Tibial nerve (tissue), 3 donors: ENCODE measurements at regions not wholly inside any gene's neighbourhood (a gene's known extent, or its start where the extent isn't known, plus 50 kb on each side); places are given as distances from the start of the nearest gene placed in this dataset.
"Not testable (repeated sequence)": the region's sequence is repeated elsewhere in the genome, so short reads cannot be mapped to it uniquely, and the experiment has no call there.

Source experiments
- POLR2A ChIP-seq, 2 donors: fragments of 450-650 bp; IDR thresholded peaks; one replicate each; pipeline ENCODE4 v1.6.1; 2017; ENCODE audit warnings: antibody characterized with exemption in 2 of 2, mild to moderate bottlenecking in 2 of 2, moderate library complexity in 2 of 2
- TF ChIP-seq, protein P1 (sequence below), 5 experiments: fragments of 200-600 bp in 3 of 5; fragments of 450-650 bp in 2 of 5; sonication (generic) in 3 of 5; IDR thresholded peaks; one replicate each; pipeline ENCODE4 v1.5.1; 2016 to 2019; ENCODE audit warnings: antibody characterized with exemption in 5 of 5, mild to moderate bottlenecking in 3 of 5, moderate library complexity in 2 of 5

DNA sequence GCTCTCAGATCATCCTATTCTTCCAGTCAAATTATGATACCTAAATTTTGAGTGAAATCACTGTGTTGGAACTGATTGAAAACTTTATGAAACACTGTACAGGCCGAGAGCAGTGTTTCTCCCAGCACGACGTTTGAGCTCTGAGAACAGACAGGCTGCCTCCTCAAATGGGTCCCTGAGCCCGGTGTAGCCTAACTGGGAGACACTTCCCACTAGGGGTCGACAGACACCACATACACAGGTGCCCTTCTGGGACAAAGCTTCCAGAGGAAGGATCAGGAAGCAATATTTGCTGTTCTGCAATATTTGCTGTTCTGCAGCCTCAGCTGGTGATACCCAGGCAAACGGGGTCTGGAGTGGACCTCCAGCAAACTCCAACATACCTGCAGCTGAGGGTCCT, 392.5 kb upstream of the PBX1 start:
- not testable (repeated sequence) for TF ChIP-seq POLR2A (IDR thresholded peaks at IDR 0.05)
- TF ChIP-seq, protein P1, sequence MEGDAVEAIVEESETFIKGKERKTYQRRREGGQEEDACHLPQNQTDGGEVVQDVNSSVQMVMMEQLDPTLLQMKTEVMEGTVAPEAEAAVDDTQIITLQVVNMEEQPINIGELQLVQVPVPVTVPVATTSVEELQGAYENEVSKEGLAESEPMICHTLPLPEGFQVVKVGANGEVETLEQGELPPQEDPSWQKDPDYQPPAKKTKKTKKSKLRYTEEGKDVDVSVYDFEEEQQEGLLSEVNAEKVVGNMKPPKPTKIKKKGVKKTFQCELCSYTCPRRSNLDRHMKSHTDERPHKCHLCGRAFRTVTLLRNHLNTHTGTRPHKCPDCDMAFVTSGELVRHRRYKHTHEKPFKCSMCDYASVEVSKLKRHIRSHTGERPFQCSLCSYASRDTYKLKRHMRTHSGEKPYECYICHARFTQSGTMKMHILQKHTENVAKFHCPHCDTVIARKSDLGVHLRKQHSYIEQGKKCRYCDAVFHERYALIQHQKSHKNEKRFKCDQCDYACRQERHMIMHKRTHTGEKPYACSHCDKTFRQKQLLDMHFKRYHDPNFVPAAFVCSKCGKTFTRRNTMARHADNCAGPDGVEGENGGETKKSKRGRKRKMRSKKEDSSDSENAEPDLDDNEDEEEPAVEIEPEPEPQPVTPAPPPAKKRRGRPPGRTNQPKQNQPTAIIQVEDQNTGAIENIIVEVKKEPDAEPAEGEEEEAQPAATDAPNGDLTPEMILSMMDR (IDR thresholded peaks at IDR 0.05): peak in 2 of 5 experiments; percentile 7 to 26
